Occipital lobe (tissue), 1 donor: ENCODE measurements at regions not wholly inside any gene's neighbourhood (a gene's known extent, or its start where the extent isn't known, plus 50 kb on each side); places are given as distances from the start of the nearest gene placed in this dataset.

Experiments used
- DNase-seq: peaks from one replicate; lab custom pipeline; 2025; lab: John Stamatoyannopoulos, UW

GRCh38 chr20:11128220-11128718, 454.5 kb upstream of the JAG1 start:
- no peak for DNase-seq

GRCh38 chr20:11128721-11129120, 454.9 kb upstream of the JAG1 start:
- no peak for DNase-seq

DNA sequence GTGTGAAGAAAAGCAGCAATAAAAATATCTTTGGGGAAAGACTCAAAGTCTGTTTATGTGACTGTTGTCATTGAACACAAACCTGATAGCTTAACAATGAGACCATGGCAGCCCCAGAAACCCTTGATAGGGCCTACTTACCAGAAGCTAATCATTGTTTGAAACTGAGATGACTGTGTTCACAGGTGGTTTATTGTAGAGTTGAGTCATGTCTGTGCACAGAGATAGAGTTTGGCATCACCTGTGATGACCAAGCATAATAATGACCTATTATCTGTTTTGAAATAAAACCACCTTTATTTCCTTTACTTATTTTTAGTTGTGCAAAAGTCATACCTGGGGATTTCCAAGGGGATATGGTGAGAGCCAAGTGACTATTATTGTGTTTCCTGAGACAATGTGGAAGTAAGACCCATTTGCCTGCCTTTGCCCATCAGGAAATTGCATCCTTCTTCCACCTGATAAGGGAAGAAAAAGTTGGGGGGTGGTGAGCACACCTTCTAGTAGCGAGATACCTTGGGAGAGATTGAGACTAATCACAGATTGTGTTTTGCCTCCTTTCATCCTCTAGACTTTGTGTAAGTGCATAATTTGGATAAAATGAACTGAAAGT, 456.9 kb upstream of the JAG1 start:
- DNase-seq, result no peak

DNA sequence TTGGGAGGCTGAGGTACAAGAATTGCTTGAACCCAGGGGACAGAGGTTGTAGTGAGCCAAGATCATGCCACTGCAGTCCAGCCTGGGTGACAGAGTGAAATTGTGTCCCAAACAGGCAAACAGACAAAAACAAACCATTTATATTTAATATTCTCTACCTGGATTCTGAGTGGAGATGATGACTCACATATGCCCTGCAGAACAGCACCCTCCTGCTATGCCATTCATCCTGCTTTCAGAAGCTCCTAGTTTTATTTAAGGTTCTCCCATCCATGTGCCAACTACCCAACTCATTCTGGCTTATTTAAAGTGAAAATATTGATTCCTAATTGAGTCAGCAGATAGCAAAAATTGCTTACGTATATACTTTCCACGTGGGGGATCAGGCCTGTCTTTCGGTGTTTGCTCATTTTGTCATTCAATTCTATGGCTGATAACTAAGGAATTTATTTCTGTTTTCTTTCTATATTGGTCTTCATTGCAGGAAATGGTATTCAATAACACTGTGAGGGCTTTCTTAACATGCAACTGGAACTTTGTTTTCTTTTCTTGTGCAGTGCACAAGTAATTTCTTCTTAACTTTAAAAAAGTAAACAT, 459.1 kb upstream of the JAG1 start:
- DNase-seq, result no peak

GRCh38 chr20:11136691-11137090, 462.9 kb upstream of the JAG1 start:
- DNase-seq, result no peak

DNA sequence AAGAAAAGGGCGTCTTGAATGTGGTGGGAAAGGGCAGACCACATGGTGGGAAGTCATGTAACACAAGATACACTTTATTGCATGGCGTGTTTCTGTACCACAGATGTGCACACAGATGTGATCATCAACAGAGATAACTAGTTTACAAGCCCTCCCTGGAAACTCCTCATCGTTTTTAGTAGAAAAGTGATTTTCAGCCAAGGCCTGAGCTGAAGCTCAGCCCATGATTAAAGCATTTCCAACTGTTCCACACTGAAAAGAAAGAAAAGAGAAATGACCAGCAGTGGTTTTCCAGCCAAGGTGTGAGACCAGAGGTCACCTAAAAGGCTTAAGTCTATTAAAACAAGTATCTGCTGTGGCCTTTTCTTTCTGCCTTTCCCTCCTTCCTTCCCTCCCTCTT, 463.9 kb upstream of the JAG1 start:
- no peak for DNase-seq

DNA sequence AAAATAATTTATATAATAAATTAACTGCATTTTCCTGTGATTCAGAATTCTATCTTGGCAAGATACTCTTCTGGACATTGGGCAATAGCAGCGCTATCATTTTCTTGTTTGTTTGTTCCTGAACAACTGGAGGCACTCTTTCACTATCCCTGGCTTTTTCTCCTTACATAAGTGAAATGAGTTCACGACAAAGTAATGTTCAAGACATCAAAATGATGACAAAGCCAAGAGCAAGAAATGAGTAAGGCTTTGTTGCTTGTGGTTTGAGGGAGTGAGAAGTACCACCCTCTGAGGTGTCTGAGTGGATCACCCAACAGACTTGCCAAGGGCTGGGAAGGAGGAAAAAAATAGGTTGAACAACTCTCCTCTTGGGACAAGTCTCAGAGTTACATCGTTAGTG, 466.6 kb upstream of the JAG1 start:
- no peak for DNase-seq

DNA sequence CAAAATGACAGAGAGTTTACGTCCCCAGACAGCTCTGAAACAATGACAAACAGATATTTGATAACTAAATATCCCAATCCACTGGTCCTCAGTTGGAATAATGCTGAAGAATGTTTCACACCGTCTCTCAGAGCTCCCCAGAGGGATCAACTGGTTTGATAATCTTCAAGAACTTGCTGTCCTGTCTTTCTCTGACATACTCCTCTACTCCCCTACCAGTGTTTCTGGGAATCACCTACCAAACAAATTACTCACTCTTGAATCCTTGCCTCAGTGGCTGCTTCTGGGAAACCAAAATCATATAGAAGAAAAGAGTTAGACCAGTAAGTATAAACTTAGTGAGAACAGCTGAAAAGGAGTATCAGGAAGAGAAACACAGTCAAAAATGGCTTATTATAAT, 469.7 kb upstream of the JAG1 start:
- no peak for DNase-seq

DNA sequence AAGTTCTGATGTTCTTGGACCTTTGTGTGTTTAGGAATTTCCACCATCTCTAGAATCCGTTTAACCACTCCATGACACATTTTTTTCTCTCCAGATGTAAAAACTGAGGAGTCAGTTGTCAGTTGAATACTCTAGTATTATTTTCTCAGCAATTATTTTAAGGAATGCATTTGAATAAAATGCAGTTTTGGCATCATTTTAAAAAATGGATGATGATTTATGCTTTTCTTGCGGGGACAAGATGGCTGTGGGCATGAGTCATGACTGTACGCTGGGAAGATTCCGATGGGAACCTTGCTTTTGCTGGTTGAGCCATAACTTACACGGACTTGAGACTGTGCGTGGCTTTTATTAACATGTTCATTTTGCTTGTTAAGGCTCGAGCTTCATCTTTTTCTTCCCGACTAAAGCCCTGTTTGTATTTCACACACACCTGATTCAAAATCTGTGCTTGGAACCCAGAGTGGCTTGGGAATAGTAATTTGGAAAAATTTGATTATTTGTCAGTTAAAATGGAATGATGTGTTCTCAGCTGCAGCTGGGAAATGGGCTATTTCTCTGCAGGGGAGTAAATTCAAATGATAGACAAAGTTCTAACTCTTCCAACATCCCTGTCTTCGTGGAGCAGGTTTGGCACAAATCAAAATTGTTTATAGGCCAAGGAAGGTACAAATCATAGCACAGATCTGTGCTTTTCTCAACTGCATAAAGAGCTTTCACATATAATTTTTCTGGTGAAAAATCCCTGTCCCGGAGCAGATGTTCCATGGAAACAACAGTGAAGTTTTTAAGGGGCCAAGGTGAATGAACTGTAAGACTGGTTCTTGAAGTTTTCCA, 470.5 kb upstream of the JAG1 start:
- no peak for DNase-seq

GRCh38 chr20:11145616-11146015, 471.8 kb upstream of the JAG1 start:
- DNase-seq, result no peak

- DNase-seq, result no peak
These were observed 480.0 kb upstream of the JAG1 start for GRCh38 chr20:11153819-11154218.

- no peak for DNase-seq
These were observed 481.5 kb upstream of the JAG1 start for GRCh38 chr20:11155156-11155756.

DNA sequence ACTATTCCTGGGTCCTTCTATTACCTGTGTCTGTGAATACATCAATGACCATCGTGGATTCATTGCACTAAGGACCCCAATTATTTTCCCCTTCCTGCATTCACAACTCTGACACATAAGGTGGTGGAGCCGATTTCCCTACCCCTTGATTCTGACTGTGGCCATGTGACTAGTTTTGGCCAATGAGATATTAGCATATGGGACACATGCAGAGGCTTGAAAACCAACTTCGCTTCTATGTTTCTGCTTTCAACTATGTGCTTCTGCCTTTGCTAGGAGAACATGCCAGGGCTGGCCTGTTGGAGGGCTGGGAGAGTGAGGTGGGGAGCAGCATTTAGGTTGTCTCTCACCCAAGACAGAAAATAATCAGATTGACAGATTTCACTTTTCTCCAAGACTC, 483.1 kb upstream of the JAG1 start:
- DNase-seq, result no peak

GRCh38 chr20:11158146-11158545, 484.3 kb upstream of the JAG1 start:
- DNase-seq, result no peak

- DNase-seq, result no peak
These were observed 484.8 kb upstream of the JAG1 start for GRCh38 chr20:11158589-11158988.

GRCh38 chr20:11159728-11160127, 485.9 kb upstream of the JAG1 start:
- no peak for DNase-seq

GRCh38 chr20:11162026-11162775, 488.4 kb upstream of the JAG1 start:
- no peak for DNase-seq

GRCh38 chr20:11165789-11166188, 492.0 kb upstream of the JAG1 start:
- no peak for DNase-seq

GRCh38 chr20:11166712-11167111, 492.9 kb upstream of the JAG1 start:
- no peak for DNase-seq

GRCh38 chr20:11168026-11168425, 494.2 kb upstream of the JAG1 start:
- no peak for DNase-seq

DNA sequence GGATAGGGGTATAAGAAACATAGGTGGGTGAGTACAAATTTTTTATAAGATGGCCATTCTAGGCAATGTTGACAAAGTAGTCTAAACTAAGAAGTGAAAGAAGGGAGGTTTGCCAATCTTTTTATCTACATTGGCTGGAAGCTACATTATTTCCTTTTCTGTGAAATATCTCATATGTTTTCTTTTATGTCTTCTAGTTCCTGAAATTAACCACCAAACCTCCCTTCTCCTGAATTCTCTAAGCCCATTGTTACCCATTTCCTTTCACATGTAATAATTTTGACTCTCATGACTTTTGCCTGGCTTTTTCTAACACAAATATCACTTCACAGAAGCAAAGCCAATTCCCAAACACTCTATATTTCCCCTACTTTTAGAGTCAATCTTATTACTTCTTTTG, 496.2 kb upstream of the JAG1 start:
- no peak for DNase-seq

DNA sequence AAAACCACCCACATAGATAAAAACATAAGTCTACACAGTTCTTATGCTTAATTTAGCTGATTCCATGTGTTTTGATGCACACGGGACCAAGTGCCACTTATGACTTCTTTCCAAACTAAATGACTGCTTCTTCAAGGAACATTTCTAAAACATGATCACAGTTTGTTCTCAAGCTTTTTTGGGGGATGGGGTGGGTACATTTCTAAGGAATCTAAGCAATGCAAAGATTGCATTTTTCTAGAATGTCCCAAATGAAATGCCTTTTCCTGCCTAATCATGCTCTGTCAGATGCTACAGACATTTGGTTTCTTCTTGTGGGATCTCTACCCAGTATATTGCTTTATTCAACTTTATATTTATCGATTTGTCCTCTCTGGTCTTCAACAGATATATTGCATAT, 496.8 kb upstream of the JAG1 start:
- DNase-seq, result no peak
